T-cell (primary cell): ENCODE measurements at regions not wholly inside any gene's neighbourhood (a gene's known extent, or its start where the extent isn't known, plus 50 kb on each side); places are given as distances from the start of the nearest gene placed in this dataset.

Source experiments
- ATAC-seq, 4 experiments: fragments of 200-7000 bp in 3 of 4; fragments of 150-1000 bp in 1 of 4; cut with Tn5 transposase; replicated peaks in 1 of 4; 1 replicate in 3 of 4; 2 replicates in 1 of 4; pipeline ENCODE4 v1.10.0; 2021; ENCODE audit warnings: moderate library complexity in 3 of 4, mild to moderate bottlenecking in 2 of 4, moderate number of reproducible peaks in 1 of 4
- CTCF ChIA-PET, 2 donors: fragments of 300-600 bp; sonication (Branson Sonifier 250); formaldehyde crosslinking; loops; one replicate each; lab custom pipeline; 2022; ENCODE audit warnings: antibody characterized with exemption in 2 of 2; lab: Charles Lee
- POLR2A ChIA-PET, 2 donors: fragments of 300-600 bp; sonication (Branson Sonifier 250); formaldehyde crosslinking; loops; one replicate each; lab custom pipeline; 2022; ENCODE audit warnings: antibody characterized with exemption in 2 of 2; lab: Charles Lee
- DNase-seq, 35 experiments: peaks; one replicate each; pipeline versions ENCODE4 v3.0.0 to v3.0.0-alpha.2; 2013 to 2023
- H3K27ac ChIP-seq: one replicate; pipeline ENCODE4 v1.5.1; 2013; ENCODE audit warnings: low read length
- H3K27me3 ChIP-seq, 2 experiments: replicated peaks in 1 of 2; 1 replicate in 1 of 2; 2 replicates in 1 of 2; pipeline versions ENCODE4 v1.6.1 to v1.7.0; 2013; ENCODE audit warnings: low read length in 1 of 2, mixed read lengths in 1 of 2; ENCODE audit not compliant: control insufficient read depth in 2 of 2, insufficient read depth in 2 of 2; ENCODE audit errors: extremely low read depth in 1 of 2
- H3K36me3 ChIP-seq, 2 donors: 1 replicate in 1 of 2; 2 replicates in 1 of 2; pipeline versions ENCODE4 v1.6.1 to v1.7.0; 2013; ENCODE audit warnings: low read length in 1 of 2; ENCODE audit not compliant: control insufficient read depth in 2 of 2, insufficient read depth in 1 of 2; ENCODE audit errors: extremely low read depth in 1 of 2
- H3K4me1 ChIP-seq, 2 experiments: 1 replicate in 1 of 2; 2 replicates in 1 of 2; pipeline versions ENCODE4 v1.6.1 to v1.7.0; 2013; ENCODE audit warnings: low read length in 2 of 2, mixed read lengths in 1 of 2; ENCODE audit not compliant: insufficient read depth in 2 of 2, control insufficient read depth in 1 of 2; ENCODE audit errors: extremely low read depth in 1 of 2
- H3K4me3 ChIP-seq, 2 donors: 1 replicate in 1 of 2; 2 replicates in 1 of 2; pipeline versions ENCODE4 v1.5.1 to v1.7.0; 2013; ENCODE audit warnings: mild to moderate bottlenecking in 2 of 2, low read length in 1 of 2, moderate library complexity in 1 of 2; ENCODE audit not compliant: control insufficient read depth in 1 of 2; ENCODE audit errors: extremely low read depth in 1 of 2
- H3K9me3 ChIP-seq: 2 replicates; pipeline ENCODE4 v1.7.0; 2013
- H3K27ac Mint-ChIP-seq, 2 donors: one replicate each; pipeline ENCODE4 v1.8.0; 2020 to 2021; ENCODE audit warnings: mild to moderate bottlenecking in 2 of 2, mixed read lengths in 2 of 2
- H3K27me3 Mint-ChIP-seq, 2 donors: one replicate each; pipeline ENCODE4 v1.8.0; 2021 to 2022; ENCODE audit warnings: mixed read lengths in 2 of 2
- H3K36me3 Mint-ChIP-seq: one replicate; pipeline ENCODE4 v1.8.0; 2021; ENCODE audit warnings: mixed read lengths
- H3K4me1 Mint-ChIP-seq, 3 donors: one replicate each; pipeline ENCODE4 v1.8.0; 2020 to 2022; ENCODE audit warnings: mixed read lengths in 3 of 3, mild to moderate bottlenecking in 1 of 3
- H3K4me3 Mint-ChIP-seq, 3 donors: one replicate each; pipeline ENCODE4 v1.8.0; 2020 to 2022; ENCODE audit warnings: mild to moderate bottlenecking in 3 of 3, mixed read lengths in 3 of 3, moderate library complexity in 3 of 3
- H3K9me3 Mint-ChIP-seq, 3 donors: one replicate each; pipeline ENCODE4 v1.8.0; 2020 to 2022; ENCODE audit warnings: mixed read lengths in 3 of 3
- WGBS: methylation state at CpG from one replicate; pipeline ENCODE4 v1.1.5; 2013; ENCODE audit warnings: missing lambda C conversion rate; ENCODE audit not compliant: insufficient coverage; 5-methylcytosine and 5-hydroxymethylcytosine counted together

DNA sequence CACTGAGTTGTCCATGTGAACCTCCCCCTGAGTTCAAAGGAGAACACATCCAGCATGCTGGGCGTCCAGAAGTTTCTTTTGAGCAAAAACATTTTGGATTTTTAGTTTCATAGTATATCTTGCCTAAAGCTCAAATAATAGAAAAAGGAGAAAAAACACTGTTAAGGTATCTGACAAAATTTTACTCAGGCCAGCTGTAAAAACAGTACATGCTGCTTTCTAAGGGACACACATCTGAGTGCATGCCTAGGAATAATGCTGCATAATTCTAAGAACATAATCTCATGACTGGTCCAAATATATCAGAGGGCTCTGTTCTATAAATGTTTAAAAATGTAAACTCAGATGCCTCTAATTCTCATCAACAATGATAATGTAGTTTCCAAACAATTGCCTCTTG, 561.3 kb upstream of the INTU start:
- Mint-ChIP-seq H3K9me3 (peaks cover 0 to 11% (median 4%) of the 10 kb centered on the region in 3 donors), H3K27me3 (no peaks in the 10 kb centered on the region), H3K36me3 (no peaks in the 10 kb centered on the region), H3K4me1 (no peaks in the 10 kb centered on the region), H3K4me3 (no peak overlapping the region), H3K27ac (no peak overlapping the region)
- Histone ChIP-seq H3K36me3 (no peaks in the 10 kb centered on the region), H3K27ac (no peak overlapping the region), H3K4me1 (no peaks in the 10 kb centered on the region), H3K4me3 (no peak overlapping the region), H3K27me3 (no peaks in the 10 kb centered on the region), H3K9me3 (peaks cover 4% of the 10 kb centered on the region)
- ChIA-PET POLR2A (no interaction called here), CTCF (no interaction called here)
- DNase-seq (no peak), ATAC-seq (no peak)
- no CpG with 5 or more reads among the region's 1 CpG for WGBS

DNA sequence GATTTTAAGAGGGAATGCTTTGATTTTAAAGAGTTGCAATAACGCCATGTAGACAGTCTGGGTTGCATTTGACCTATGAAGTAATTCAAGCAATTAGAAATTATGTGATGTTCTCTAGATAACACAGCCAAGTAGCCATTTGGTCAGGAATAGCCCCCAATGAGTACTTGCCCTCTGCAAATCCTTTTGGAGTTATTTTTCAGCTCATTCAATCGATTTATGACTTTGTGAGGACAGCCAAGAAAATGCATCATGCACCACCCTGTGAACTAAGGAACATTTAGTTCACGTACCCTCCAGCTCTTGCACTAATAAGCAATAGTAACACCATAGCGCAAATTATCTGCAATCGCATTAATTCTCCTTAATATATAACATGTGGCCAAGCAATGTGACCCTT, 552.6 kb upstream of the INTU start:
- Histone ChIP-seq H3K9me3 (no peaks in the 10 kb centered on the region), H3K36me3 (no peaks in the 10 kb centered on the region), H3K4me1 (no peaks in the 10 kb centered on the region), H3K27me3 (no peaks in the 10 kb centered on the region), H3K27ac (no peak overlapping the region), H3K4me3 (no peak overlapping the region)
- ATAC-seq (no peak), DNase-seq (no peak)
- Mint-ChIP-seq H3K36me3 (no peaks in the 10 kb centered on the region), H3K4me1 (no peaks in the 10 kb centered on the region), H3K27ac (no peak overlapping the region), H3K9me3 (peaks cover 0 to 4% (median 0%) of the 10 kb centered on the region in 3 donors), H3K4me3 (no peak overlapping the region), H3K27me3 (no peaks in the 10 kb centered on the region)
- POLR2A ChIA-PET, result no interaction called here
- WGBS, result 70% methylated on average over 4 of the region's 5 CpGs
- CTCF ChIA-PET, result no interaction called here

DNA sequence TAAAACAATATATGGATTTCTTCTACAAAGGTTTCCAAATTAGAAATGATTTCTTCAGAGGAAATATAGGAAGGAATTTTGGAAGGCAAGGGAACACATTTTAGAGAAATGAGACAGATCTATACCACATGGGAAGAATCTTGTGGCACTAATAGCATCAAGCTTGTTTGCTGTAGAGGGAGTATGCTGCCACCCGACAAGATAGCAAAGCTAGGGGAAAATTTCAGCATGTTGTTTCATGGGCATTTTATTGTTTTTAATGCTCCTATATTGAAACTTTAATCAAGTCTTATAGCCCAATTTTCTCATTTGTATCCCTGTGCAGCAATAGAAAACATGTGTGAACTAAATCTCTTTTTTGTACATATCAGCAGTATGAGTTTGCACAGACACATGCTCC, 551.7 kb upstream of the INTU start:
- ChIA-PET POLR2A (no interaction called here), CTCF (no interaction called here)
- no peaks in the 10 kb centered on the region for H3K36me3 ChIP-seq
- no peak overlapping the region for H3K27ac ChIP-seq
- H3K27me3 ChIP-seq, result no peaks in the 10 kb centered on the region
- no peak for ATAC-seq
- DNase-seq, result no peak
- H3K9me3 ChIP-seq, result no peaks in the 10 kb centered on the region
- H3K4me1 ChIP-seq, result no peaks in the 10 kb centered on the region
- H3K4me3 ChIP-seq, result no peak overlapping the region
- peaks cover 4 to 6% (median 5%) of the 10 kb centered on the region in 3 donors for H3K9me3 Mint-ChIP-seq
- no peak overlapping the region for H3K27ac Mint-ChIP-seq
- no peak overlapping the region for H3K4me3 Mint-ChIP-seq
- H3K4me1 Mint-ChIP-seq, result no peaks in the 10 kb centered on the region
- no peaks in the 10 kb centered on the region for H3K36me3 Mint-ChIP-seq
- no peaks in the 10 kb centered on the region for H3K27me3 Mint-ChIP-seq
- WGBS, result no CpG with 5 or more reads among the region's 1 CpG

- no peaks in the 10 kb centered on the region for H3K27me3 Mint-ChIP-seq
- no peaks in the 10 kb centered on the region for H3K4me1 Mint-ChIP-seq
- Histone ChIP-seq H3K27me3 (no peaks in the 10 kb centered on the region), H3K36me3 (no peaks in the 10 kb centered on the region), H3K27ac (no peak overlapping the region), H3K4me1 (no peaks in the 10 kb centered on the region), H3K9me3 (no peaks in the 10 kb centered on the region), H3K4me3 (no peak overlapping the region)
- ChIA-PET POLR2A (no interaction called here), CTCF (no interaction called here)
- no peak for DNase-seq
- no peak for ATAC-seq
- no CpG with 5 or more reads among the region's 1 CpG for WGBS
- H3K36me3 Mint-ChIP-seq, result no peaks in the 10 kb centered on the region
- H3K27ac Mint-ChIP-seq, result no peak overlapping the region
- peaks cover 4 to 11% (median 9%) of the 10 kb centered on the region in 3 donors for H3K9me3 Mint-ChIP-seq
- H3K4me3 Mint-ChIP-seq, result no peak overlapping the region
Measured at GRCh38 chr4:127082986-127083385, 549.8 kb upstream of the INTU start.

DNA sequence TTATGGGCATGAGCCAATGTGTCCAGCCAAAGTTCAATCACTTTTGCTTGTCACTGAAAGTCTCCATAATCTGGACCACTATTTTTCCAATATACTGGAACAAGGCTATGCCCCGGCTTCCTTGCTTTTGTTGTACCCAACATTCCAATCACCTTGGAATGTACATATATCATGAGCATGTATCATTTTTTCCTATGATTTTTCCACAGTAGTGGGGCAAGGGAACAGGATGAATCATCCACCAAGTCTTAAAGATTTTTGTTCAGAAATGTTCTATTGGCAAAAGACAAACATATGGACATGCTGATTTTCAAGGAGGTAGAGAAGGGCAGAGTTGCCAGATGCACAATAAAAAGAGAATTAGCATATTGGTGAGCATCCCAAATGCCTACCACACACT, 548.1 kb upstream of the INTU start:
- Mint-ChIP-seq H3K36me3 (no peaks in the 10 kb centered on the region), H3K27ac (no peak overlapping the region), H3K4me1 (no peaks in the 10 kb centered on the region), H3K27me3 (no peaks in the 10 kb centered on the region), H3K4me3 (no peak overlapping the region), H3K9me3 (peaks cover 9 to 17% (median 10%) of the 10 kb centered on the region in 3 donors)
- H3K27me3 ChIP-seq, result no peaks in the 10 kb centered on the region
- CTCF ChIA-PET, result no interaction called here
- H3K4me1 ChIP-seq, result no peaks in the 10 kb centered on the region
- POLR2A ChIA-PET, result no interaction called here
- DNase-seq, result no peak
- no peak overlapping the region for H3K4me3 ChIP-seq
- no peaks in the 10 kb centered on the region for H3K36me3 ChIP-seq
- no CpG with 5 or more reads among the region's 1 CpG for WGBS
- no peaks in the 10 kb centered on the region for H3K9me3 ChIP-seq
- no peak overlapping the region for H3K27ac ChIP-seq
- no peak for ATAC-seq

DNA sequence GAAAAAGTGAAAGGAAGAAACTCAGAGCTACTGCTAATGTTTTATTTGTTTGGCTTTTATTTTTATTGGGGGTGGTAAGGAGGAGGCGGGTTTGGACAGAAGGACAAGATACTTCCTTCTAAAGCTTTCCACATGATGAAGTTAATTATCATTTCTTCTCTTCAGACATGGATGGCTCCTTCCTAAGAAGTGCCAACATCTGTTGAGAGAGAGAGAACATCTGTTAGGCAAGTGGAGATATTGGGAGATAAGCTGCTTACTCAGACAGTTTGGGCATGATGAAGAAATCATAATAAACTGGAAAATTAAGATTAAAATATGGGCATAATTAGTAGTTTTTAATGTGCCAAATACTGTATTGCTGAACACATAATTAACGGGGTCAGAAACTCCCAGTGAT, 535.7 kb upstream of the INTU start:
- Histone ChIP-seq H3K4me1 (no peaks in the 10 kb centered on the region), H3K27me3 (no peaks in the 10 kb centered on the region), H3K36me3 (no peaks in the 10 kb centered on the region), H3K9me3 (no peaks in the 10 kb centered on the region), H3K4me3 (no peak overlapping the region), H3K27ac (no peak overlapping the region)
- no peak overlapping the region for H3K4me3 Mint-ChIP-seq
- H3K36me3 Mint-ChIP-seq, result no peaks in the 10 kb centered on the region
- no peak overlapping the region for H3K27ac Mint-ChIP-seq
- DNase-seq (no peak), ATAC-seq (no peak)
- ChIA-PET CTCF (no interaction called here), POLR2A (no interaction called here)
- no peaks in the 10 kb centered on the region for H3K4me1 Mint-ChIP-seq
- H3K27me3 Mint-ChIP-seq, result no peaks in the 10 kb centered on the region
- no CpG with 5 or more reads among the region's 2 CpGs for WGBS
- H3K9me3 Mint-ChIP-seq, result peaks cover 4 to 11% (median 9%) of the 10 kb centered on the region in 3 donors

- H3K4me3 Mint-ChIP-seq, result no peak overlapping the region
- no peaks in the 10 kb centered on the region for H3K9me3 ChIP-seq
- H3K4me1 Mint-ChIP-seq, result no peaks in the 10 kb centered on the region
- H3K4me3 ChIP-seq, result no peak overlapping the region
- no peaks in the 10 kb centered on the region for H3K27me3 Mint-ChIP-seq
- H3K27ac Mint-ChIP-seq, result no peak overlapping the region
- DNase-seq, result no peak
- ChIA-PET POLR2A (no interaction called here), CTCF (no interaction called here)
- no peaks in the 10 kb centered on the region for H3K4me1 ChIP-seq
- no peak overlapping the region for H3K27ac ChIP-seq
- no peak for ATAC-seq
- no CpG with 5 or more reads among the region's 1 CpG for WGBS
- H3K27me3 ChIP-seq, result no peaks in the 10 kb centered on the region
- H3K36me3 Mint-ChIP-seq, result no peaks in the 10 kb centered on the region
- peaks cover 6 to 19% (median 14%) of the 10 kb centered on the region in 3 donors for H3K9me3 Mint-ChIP-seq
- no peaks in the 10 kb centered on the region for H3K36me3 ChIP-seq
Measured at GRCh38 chr4:127102361-127102760, 530.4 kb upstream of the INTU start.
